ENCODE measurements at regions not wholly inside any gene's neighbourhood (a gene's known extent, or its start where the extent isn't known, plus 50 kb on each side); places are given as distances from the start of the nearest gene placed in this dataset.
"Not testable (repeated sequence)": the region's sequence is repeated elsewhere in the genome, so short reads cannot be mapped to it uniquely, and the experiment has no call there.

GRCh38 chr6:8361259-8361658, 74.1 kb downstream of the SLC35B3 start:
- DNase-seq, result no peak

- DNase-seq, result no peak
These were observed 82.4 kb downstream of the SLC35B3 start for GRCh38 chr6:8352966-8353340.

- no peak for DNase-seq
These were observed 82.9 kb downstream of the SLC35B3 start for GRCh38 chr6:8352335-8352965.

- DNase-seq, result no peak
These were observed 91.7 kb downstream of the SLC35B3 start for GRCh38 chr6:8343600-8343999.

- DNase-seq, result no peak
These were observed 93.0 kb downstream of the SLC35B3 start for GRCh38 chr6:8342241-8342819.

- DNase-seq, result no peak
These were observed 98.2 kb downstream of the SLC35B3 start for GRCh38 chr6:8337147-8337546.

GRCh38 chr6:8336406-8337057, 98.8 kb downstream of the SLC35B3 start:
- no peak for DNase-seq

GRCh38 chr6:8335896-8336295, 99.4 kb downstream of the SLC35B3 start:
- DNase-seq, result no peak

- DNase-seq, result no peak
These were observed 100.0 kb downstream of the SLC35B3 start for GRCh38 chr6:8335381-8335780.

- no peak for DNase-seq
These were observed 101.2 kb downstream of the SLC35B3 start for GRCh38 chr6:8334113-8334512.

- DNase-seq, result peak; percentile 44 to 50
These were observed 105.8 kb downstream of the SLC35B3 start for GRCh38 chr6:8329562-8329961.

- DNase-seq, result no peak
These were observed 109.6 kb downstream of the SLC35B3 start for GRCh38 chr6:8325743-8326142.

- DNase-seq, result no peak
These were observed 112.7 kb downstream of the SLC35B3 start for GRCh38 chr6:8322659-8323058.

GRCh38 chr6:8321671-8322404, 113.5 kb downstream of the SLC35B3 start:
- no peak for DNase-seq

- no peak for DNase-seq
These were observed 120.2 kb downstream of the SLC35B3 start for GRCh38 chr6:8315154-8315553.

- no peak for DNase-seq
These were observed 133.8 kb downstream of the SLC35B3 start for GRCh38 chr6:8301502-8301901.

GRCh38 chr6:8299034-8299433, 136.3 kb downstream of the SLC35B3 start:
- DNase-seq, result no peak

GRCh38 chr6:8282946-8283345, 152.4 kb downstream of the SLC35B3 start:
- not testable (repeated sequence) for DNase-seq

- DNase-seq, result no peak
These were observed 153.0 kb downstream of the SLC35B3 start for GRCh38 chr6:8282380-8282779.

GRCh38 chr6:8279041-8279805, 156.1 kb downstream of the SLC35B3 start:
- DNase-seq, result no peak

GRCh38 chr6:8278562-8278961, 156.8 kb downstream of the SLC35B3 start:
- no peak for DNase-seq

- DNase-seq, result no peak
These were observed 157.6 kb downstream of the SLC35B3 start for GRCh38 chr6:8277769-8278168.

GRCh38 chr6:8276148-8276547, 159.2 kb downstream of the SLC35B3 start:
- no peak for DNase-seq
